HG03460 (cell line): ENCODE measurements at regions not wholly inside any gene's neighbourhood (a gene's known extent, or its start where the extent isn't known, plus 50 kb on each side); places are given as distances from the start of the nearest gene placed in this dataset.

Experiments used
- ATAC-seq: cut with Tn5 transposase; IDR thresholded peaks from one replicate; pipeline ENCODE4 v1.9.1; 2021; ENCODE audit not compliant: unreplicated experiment

- ATAC-seq: no peak
Observed at GRCh38 chr5:67536866-67537265, 340.3 kb upstream of the CD180 start.

GRCh38 chr5:67530609-67531255 lies 334.1 kb upstream of the CD180 start:
- ATAC-seq: no peak

DNA sequence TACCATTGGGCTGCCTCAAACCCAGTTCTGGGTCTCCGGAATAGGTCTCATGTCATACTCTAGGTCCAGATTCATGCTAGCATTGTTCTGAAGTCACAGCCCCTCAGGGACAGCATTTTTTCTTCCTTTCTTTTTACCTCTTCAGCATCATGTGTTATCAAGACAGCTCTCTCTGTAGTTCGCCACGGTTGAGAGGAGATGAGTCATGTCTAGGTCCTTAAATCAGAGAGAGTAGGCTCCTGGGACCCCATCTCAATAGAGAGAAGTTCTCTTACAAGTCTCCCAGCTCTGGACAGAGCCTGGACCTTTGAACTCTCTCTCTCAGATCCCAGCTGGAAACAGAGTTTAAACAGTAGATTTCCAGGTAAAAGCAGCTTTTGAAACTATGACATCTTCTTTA lies 332.4 kb upstream of the CD180 start:
- ATAC-seq: no peak

DNA sequence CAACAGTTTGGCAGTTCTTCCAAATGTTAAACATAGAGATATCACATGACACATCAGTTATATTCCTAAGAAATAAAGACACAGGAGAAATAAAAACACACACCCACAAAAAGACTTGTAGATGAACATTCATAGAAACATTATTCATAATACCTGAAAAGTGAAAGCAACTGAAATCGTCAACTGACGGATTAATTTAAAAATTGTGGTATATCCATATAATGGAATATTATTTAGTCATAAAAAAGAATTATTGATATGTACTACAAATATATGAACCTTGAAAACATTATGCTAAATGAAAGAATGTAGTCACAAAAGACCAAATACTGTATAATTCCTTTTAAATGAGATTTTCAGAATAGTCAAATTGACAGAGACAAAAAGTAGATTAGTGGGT lies 330.2 kb upstream of the CD180 start:
- no peak for ATAC-seq

- ATAC-seq: no peak
Observed at GRCh38 chr5:67520161-67520908, 323.7 kb upstream of the CD180 start.

DNA sequence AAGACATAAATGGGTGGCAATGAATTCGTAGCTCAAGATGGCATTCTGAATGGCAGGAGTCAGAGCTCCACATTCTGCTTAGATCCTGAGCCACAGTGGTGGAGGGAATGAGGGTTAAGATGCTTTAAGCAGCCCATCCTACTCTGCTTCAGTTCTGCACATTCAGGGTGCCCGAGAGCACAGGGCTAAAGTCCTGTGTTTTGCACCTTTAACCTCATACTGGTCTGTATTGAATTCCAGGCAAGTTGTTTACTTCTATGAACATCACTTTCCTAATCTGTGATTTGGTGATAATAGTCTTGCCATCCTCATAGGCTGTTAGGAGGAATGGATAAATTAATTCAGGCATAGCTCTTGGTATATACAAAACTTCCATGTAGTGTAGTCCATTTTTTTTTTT lies 321.6 kb upstream of the CD180 start:
- ATAC-seq: no peak

GRCh38 chr5:67516948-67517565 lies 320.5 kb upstream of the CD180 start:
- no peak for ATAC-seq

DNA sequence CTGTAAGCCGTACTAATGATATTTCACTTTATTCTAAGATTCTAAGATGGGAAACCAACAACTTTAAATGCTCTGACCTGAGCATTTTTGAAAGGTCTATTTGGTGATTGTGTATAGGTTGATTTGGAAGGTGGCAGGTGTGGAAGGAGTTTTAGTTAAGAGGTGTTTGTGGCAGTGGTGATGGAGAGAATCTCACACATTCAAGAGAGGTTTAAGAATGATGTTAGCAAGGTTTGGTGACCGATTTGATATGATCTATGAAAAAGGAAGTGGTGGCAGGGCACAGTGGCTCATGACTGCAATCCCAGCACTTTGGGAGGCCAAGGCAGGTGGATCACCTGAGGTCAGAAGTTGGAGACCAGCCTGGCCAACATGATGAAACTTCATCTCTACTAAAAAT lies 319.2 kb upstream of the CD180 start:
- no peak for ATAC-seq

- no peak for ATAC-seq
Observed at GRCh38 chr5:67515020-67515689, 318.6 kb upstream of the CD180 start.

DNA sequence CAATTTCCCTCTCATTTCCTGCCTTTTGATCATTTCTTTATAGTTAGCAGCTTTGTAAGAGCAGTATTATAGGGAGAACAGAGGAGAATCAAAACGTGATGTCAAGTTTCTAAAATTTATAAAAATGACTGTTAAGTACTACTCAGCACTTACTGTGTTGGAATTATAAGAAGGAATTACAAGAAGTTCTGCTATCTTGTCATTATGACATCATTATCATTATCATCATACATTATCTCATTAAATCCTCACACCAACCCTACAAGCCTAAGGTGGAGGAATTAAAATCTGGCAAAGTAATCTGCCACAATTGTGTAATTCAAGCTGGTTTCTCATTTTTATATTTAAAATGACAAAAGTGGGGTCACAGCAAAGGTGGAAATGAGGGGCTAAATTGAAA lies 316.2 kb upstream of the CD180 start:
- no peak for ATAC-seq

- no peak for ATAC-seq
Observed at GRCh38 chr5:67511911-67512310, 315.3 kb upstream of the CD180 start.

DNA sequence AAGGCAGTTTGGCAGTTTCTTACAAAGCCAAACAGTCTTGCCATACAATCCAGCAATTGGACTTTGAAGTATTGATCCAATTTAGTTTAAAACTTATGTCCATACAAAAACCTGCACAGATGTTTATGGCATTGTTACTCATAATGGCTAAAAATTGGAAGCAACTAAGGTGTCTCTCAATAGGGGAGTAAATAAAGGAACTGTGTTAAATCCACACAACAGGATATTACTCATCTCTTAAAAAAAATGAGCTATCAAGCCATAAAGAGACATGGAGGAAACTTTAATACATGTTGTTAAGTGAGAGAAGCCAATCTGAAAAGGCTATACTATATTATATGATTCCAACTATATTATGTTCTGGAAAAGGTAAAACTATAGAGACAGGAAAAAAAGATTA lies 313.6 kb upstream of the CD180 start:
- no peak for ATAC-seq

GRCh38 chr5:67509402-67510186 lies 313.0 kb upstream of the CD180 start:
- no peak for ATAC-seq

DNA sequence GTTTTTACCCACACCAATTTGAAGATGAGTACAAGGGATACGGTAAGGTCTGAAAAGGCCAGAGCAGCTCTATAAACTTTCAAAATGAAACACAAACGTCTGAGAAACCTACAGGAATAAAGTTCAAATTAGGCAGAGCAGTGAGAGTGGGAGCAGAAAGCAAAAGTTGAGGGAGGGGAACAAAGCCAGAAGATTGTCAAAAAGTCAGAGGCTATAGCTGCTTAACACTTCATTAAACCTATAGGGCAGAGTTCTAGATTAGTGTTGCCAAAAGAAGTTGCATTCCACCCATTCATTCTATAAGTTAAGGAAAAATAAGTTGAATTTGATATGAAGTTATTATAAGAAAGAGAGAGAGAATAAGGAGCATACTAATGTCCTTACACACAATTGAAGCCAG lies 309.6 kb upstream of the CD180 start:
- no peak for ATAC-seq

DNA sequence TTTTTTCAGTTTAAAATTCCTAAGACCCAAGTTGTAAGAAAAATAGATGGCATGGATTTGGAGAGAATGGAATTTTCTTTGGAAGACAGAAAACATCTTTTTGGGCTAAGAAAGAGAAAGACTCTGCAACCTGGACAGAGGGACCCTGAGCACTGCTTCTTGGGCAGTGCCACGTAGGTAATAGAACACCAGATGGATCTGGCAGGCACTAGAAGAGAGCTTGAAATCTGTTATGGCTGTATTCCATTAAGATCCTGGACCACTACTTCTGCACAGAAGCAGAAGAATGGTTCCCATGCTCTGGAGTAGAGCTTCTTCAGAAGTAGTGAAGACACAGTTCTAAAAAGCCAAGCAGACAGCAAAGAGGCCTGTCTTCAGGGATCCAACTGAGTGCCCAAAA lies 306.4 kb upstream of the CD180 start:
- no peak for ATAC-seq

- ATAC-seq: no peak
Observed at GRCh38 chr5:67496051-67496450, 299.5 kb upstream of the CD180 start.

GRCh38 chr5:67495072-67495471 lies 298.5 kb upstream of the CD180 start:
- no peak for ATAC-seq

DNA sequence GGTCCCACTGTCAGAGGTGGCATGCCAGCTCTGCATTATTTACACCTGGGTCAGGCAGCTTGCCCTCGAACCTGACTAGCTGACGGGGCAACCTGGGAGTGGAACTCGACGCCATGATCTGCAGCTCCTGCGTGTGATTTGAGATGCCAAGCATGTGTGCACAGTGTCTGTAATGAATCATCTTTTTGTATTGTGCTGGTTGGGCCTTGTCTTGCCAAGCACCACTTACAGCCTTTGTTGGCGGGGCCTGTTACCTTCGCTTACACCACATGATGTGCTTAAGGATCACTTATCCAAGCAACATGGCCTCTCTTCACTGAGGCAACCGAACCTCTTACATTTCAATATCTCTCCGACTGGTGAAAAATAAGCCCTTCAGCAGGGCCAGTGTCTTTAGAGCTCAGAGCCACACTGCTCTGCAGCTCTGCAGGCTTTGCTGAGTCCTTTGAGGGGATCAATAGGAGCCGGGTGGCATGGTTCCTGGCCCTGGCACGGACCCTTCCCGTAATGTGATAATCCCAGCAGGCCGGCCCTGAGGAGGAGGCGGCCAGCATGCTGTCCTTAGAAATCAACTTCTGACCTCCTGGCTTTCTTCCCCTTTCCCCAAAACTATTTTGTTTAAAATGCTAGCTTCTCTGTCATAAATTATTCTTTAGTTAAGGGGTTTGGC lies 297.7 kb upstream of the CD180 start:
- no peak for ATAC-seq

GRCh38 chr5:67493676-67494075 lies 297.1 kb upstream of the CD180 start:
- no peak for ATAC-seq

DNA sequence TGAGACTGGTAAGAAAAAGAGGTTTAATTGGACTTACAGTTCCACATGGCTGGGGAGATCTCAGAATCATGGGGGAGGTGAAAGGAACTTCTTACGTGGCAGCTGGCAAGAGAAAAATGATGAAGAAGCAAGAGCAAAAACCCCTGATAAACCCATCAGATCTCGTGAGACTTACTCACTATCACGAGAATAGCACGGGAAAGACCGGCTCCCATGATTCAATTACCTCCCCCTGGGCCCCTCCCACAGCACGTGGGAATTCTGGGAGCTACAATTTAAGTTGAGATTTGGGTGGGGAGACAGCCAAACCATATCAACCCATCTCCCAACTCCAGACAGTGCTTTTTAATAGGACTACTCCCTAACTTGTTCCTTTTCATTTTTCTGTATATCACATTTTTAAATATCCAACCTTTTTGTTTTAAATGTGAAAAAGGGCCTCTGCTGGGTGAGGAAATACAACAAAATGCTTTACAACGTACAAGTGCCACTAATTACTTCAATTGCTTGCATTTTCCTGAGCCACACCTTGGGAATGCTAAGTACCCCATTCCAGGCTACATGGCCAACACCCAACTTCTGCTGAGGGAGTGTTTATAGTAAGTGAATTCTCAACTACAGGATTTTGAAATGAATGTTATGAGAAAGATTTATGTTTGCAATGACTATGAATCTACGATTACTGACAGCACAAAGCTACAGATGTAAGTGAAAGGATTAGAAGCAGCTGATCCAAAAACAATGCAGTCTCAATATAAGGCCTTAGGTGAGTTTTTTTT lies 294.1 kb upstream of the CD180 start:
- ATAC-seq: no peak
